Peyer's patch (tissue), 4 donors: ENCODE measurements at regions not wholly inside any gene's neighbourhood (a gene's known extent, or its start where the extent isn't known, plus 50 kb on each side); places are given as distances from the start of the nearest gene placed in this dataset.
"Not testable (repeated sequence)": the region's sequence is repeated elsewhere in the genome, so short reads cannot be mapped to it uniquely, and the experiment has no call there.

Source experiments
- DNase-seq, 3 donors: peaks; one replicate each; pipeline ENCODE4 v3.0.0-alpha.2; 2017 to 2019
- H3K27ac ChIP-seq, 4 donors: fragments of 200-600 bp; sonication (generic); one replicate each; pipeline ENCODE4 v1.5.1; 2016 to 2019
- H3K27me3 ChIP-seq, 2 donors: fragments of 200-600 bp; sonication (generic); one replicate each; pipeline ENCODE4 v1.5.1; 2019
- H3K36me3 ChIP-seq, 3 donors: fragments of 200-600 bp; sonication (generic); one replicate each; pipeline ENCODE4 v1.5.1; 2016 to 2019
- H3K4me1 ChIP-seq, 4 donors: fragments of 200-600 bp; sonication (generic); one replicate each; pipeline ENCODE4 v1.5.1; 2016 to 2019
- H3K4me3 ChIP-seq, 4 donors: fragments of 200-600 bp; sonication (generic); 1 replicate in 3 of 4; 2 replicates in 1 of 4; pipeline ENCODE4 v1.5.1; 2016 to 2019; ENCODE audit warnings: mild to moderate bottlenecking in 1 of 4
- H3K9me3 ChIP-seq, 4 donors: fragments of 200-600 bp; sonication (generic); one replicate each; pipeline ENCODE4 v1.5.1; 2016 to 2019; ENCODE audit warnings: mild to moderate bottlenecking in 1 of 4

- H3K9me3 ChIP-seq, DNase-seq, H3K36me3 ChIP-seq, H3K27me3 ChIP-seq, H3K27ac ChIP-seq, H3K4me3 ChIP-seq, H3K4me1 ChIP-seq: not testable (repeated sequence)
These were observed 61.0 kb downstream of the SPDYE17 start for GRCh38 chr7:76971201-76971600.

GRCh38 chr7:76969892-76970291, 62.3 kb downstream of the SPDYE17 start:
- H3K36me3 ChIP-seq, DNase-seq, H3K9me3 ChIP-seq, H3K4me3 ChIP-seq, H3K27ac ChIP-seq, H3K27me3 ChIP-seq, H3K4me1 ChIP-seq: not testable (repeated sequence)

DNA sequence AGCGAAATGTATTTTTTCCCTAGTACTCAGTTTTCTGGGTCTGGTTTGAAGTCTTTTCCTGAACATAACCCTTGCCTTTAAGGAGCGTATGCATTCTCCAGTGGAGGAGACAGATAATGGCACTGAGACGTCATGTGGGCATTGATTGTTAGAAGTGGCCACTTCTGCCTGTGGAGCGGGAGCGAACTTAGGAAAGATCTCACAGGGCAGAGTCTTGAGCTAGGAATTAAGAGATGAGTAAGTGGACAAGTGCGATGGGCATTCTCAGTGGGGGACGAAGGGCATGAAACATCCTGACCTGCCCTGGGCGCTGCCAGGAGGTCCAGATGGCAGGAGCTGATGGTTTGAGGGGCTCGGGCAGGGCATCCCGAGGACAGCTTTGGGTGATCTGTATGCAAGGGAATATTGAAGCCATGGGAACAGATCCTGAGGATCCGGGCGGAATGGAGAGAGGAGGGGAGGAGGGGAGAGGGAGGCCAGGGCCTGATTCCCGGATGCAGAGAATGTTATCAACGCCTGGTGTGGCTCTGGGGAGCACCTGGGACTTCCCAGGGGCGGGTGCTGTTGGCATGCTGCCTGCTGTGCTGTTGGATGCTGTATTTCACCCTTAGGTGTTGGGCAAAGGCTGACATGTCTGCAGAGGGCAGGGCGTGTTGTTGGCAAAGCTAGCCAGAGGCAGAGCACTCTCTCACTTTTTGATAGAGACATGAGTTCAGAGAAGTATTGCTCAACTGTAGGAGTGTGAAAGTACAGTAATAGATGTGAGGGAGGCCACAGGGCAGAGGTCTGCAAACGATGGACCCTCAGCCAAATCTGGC, 66.2 kb downstream of the SPDYE17 start:
- not testable (repeated sequence) for H3K36me3 ChIP-seq, DNase-seq, H3K4me3 ChIP-seq, H3K27ac ChIP-seq, H3K4me1 ChIP-seq, H3K9me3 ChIP-seq, H3K27me3 ChIP-seq

DNA sequence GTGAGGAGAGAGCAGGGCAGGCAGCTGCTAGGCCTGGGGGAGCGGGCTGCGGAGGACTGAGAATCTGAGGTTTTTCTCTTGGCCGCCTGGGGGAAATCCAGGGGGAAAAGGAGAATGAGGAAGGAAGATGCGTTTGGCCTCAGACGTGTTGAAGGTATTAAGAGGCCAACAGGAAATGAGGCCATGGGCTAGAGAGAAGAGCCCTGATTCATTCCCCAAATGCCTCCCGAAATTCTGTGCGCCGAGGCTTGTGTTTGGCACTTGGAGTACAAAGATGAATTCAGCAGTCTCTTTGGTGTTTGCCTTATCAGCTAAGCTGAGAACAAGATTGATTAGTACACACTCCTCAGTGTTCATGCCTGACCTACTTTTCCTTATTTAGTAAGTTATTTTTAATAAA, 68.1 kb downstream of the SPDYE17 start:
- H3K27me3 ChIP-seq, H3K27ac ChIP-seq, H3K4me3 ChIP-seq, H3K4me1 ChIP-seq, H3K36me3 ChIP-seq, H3K9me3 ChIP-seq, DNase-seq: not testable (repeated sequence)

DNA sequence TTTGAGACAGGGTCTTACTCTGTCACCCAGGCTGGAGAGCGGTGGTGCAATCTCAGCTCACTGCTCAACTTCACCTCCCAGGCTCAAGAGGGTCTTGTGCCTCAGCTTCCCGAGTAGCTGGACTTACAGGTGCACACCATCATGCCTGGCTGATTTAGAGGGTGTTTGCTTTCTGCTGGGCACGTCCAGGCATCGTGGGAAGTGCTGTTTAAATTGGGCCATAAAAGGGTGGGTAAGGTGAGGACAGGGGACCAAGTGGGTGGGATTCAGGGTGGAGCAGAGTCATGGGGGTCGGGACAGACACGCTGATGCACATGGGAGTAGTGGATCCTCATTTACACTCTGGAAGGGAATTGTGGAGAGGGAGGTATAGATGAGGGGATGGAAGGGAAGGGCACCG, 69.1 kb downstream of the SPDYE17 start:
- DNase-seq, H3K27ac ChIP-seq: not testable (repeated sequence)

DNA sequence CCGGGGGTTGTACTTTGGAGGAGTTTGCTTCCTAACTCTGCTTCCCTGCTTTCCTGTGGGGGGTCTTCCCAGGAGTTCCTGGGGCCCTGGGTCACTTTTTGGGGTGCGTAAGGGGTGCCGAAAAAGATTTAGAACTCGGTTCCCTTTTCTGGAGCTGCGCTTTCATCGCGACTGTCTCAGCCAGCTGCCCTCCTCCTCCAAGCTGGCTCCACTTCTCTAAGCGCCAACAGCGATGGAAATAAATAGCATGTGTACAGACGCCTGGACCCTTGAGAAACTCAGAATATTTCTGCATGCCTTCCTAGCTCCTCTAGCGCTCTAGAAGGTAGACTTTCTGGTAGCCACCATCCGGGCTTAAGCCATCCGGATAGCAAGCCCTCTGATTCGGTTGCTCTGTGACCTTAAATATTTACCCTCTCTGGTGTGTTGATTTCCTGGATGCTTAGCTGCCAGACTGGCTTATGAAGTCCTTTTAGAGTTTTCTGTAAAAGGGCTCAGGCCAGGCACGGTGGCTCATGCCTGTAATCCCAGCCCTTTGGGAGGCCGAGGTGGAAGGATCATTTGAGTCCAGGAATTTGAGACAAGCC, 71.7 kb downstream of the SPDYE17 start:
- H3K4me1 ChIP-seq, H3K27me3 ChIP-seq, H3K27ac ChIP-seq, DNase-seq, H3K9me3 ChIP-seq, H3K36me3 ChIP-seq, H3K4me3 ChIP-seq: not testable (repeated sequence)

More for the DNA sequence above, 69.1 kb downstream of the SPDYE17 start:
- H3K36me3 ChIP-seq, H3K9me3 ChIP-seq, H3K4me1 ChIP-seq, H3K27me3 ChIP-seq, H3K4me3 ChIP-seq: not testable (repeated sequence)

DNA sequence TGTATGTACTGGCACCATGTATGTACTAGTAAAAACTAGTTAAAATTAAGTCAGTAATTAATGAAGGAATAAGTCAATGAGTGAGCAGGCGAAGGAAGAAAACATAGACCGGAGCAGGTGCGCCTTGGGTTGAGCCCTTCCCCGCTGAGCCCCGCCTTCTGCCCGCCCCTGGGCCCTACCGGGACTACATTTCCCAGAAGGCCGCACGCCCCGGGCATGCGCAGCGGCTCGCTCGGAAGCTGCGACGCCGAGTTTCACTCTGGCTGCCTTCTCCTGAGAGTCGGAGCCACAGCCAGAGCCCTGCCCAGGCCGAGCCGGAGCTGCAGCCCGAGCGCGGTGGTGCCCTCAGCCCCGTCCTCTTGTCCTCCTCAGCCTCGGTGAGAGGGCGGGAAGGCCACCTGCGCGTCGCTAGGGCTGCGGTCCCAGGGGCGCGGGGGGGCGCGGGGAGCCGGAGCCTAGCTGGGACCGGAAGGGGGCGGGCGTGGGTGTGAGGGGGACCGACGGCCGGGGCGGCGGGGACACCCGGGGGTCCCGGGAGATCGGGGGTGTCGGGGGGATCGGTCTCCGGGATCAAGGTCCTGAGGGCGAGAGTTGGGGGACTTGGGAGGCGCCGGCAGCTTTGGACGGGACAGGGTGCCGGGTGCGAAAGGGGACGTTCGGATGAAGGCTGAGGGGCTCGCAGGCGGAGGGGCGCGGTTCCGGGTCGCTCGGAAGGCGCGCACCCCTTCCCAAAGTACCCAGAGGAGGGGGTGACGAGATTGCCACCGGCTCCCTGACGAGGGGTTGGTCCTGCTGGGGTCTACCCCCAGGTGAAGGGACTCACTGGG, 72.4 kb downstream of the SPDYE17 start:
- H3K4me3 ChIP-seq, result peak overlapping the region in 1 of 4 donors; percentile 34
- DNase-seq, result not testable (repeated sequence)

DNA sequence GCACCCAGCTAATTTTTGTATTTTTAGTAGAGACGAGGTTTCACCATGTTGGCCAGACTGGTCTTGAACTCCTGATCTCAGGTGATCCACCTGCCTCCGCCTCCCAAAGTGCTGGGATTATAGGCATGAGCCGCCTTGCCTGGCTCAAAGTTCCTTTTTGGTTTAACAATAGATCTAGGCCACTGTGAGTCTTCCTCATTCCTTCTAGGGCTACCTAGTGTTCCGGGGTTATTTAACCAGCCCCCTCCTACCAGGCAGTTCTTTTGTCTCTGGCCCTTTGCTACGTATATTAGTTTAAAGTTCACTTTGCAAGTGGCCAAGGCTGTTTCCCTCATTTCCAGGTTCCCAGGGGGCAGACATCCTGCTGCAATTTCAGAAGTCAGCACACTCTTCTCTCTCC, 75.6 kb downstream of the SPDYE17 start:
- H3K4me3 ChIP-seq, H3K36me3 ChIP-seq, H3K4me1 ChIP-seq, H3K27me3 ChIP-seq, H3K9me3 ChIP-seq, H3K27ac ChIP-seq, DNase-seq: not testable (repeated sequence)

More for the DNA sequence above, 72.4 kb downstream of the SPDYE17 start:
- not testable (repeated sequence) for H3K27me3 ChIP-seq, H3K36me3 ChIP-seq, H3K4me1 ChIP-seq, H3K9me3 ChIP-seq
- H3K27ac ChIP-seq, result peak overlapping the region in 1 of 4 donors; percentile 62

DNA sequence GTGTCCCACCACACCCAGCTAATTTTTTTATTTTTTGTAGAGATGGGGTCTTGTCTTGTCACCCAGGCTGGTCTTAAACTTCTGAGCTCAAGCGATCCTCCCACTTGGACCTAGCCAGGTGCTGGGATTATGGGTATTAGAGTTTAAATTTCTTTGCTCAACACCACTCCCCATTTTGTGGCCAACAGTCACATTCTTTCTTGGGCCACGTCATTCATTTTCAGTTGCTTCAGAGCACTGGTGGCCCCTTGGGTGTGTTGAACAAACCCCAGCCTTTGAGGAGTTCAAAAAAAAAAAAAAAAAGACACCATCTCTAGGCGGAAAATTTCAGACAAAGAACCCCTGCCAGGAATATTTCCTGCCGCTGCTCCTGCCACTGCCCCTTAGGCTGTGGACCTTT, 77.0 kb downstream of the SPDYE17 start:
- H3K36me3 ChIP-seq, H3K4me1 ChIP-seq, DNase-seq, H3K9me3 ChIP-seq, H3K27ac ChIP-seq, H3K4me3 ChIP-seq, H3K27me3 ChIP-seq: not testable (repeated sequence)

DNA sequence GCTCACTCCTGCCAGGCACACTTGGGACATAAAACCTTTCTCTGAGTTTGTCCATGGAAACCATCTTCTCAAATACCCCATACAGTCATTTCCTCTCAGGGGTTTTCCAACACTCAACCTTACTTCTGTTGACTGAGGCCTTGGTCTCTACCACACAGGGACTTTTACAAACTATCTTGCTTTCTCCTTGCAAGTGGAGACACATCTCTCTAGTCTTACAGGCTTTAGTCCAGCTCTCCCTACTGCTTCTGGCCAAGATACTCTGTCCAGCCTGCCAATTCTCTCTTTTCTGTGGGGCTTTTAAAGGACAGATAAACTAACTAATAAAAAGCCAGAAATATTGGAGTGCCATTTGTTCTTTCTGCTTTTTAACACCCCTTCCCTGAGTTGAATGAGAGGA, 87.6 kb downstream of the SPDYE17 start:
- H3K4me1 ChIP-seq, H3K36me3 ChIP-seq, H3K27me3 ChIP-seq, H3K9me3 ChIP-seq, DNase-seq, H3K27ac ChIP-seq, H3K4me3 ChIP-seq: not testable (repeated sequence)

- H3K36me3 ChIP-seq, H3K27ac ChIP-seq, H3K4me3 ChIP-seq, DNase-seq, H3K4me1 ChIP-seq, H3K27me3 ChIP-seq, H3K9me3 ChIP-seq: not testable (repeated sequence)
These were observed 90.1 kb downstream of the SPDYE17 start for GRCh38 chr7:76941809-76942765.

DNA sequence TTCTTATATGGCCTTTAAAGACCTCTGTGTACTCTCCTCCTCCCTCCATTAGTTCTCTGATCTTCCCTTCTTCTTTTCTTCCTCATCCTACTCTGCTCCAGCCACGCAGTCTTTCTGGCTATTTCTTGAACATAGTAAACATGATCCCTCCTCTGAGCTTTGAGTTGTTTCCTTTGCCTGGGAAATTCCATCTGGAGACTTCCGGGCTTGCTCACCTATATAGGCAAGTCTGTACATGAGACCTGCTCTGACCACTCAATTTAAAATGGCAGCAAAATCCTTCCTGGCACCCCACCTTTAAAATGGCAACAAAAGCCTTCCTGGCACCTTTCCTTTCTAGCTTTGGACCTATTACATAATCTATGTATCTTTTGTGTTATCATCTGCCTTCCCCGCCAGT, 94.4 kb downstream of the SPDYE17 start:
- not testable (repeated sequence) for H3K4me1 ChIP-seq, H3K27me3 ChIP-seq, H3K36me3 ChIP-seq, H3K4me3 ChIP-seq, DNase-seq, H3K9me3 ChIP-seq, H3K27ac ChIP-seq

GRCh38 chr7:76937330-76937729, 94.8 kb downstream of the SPDYE17 start:
- not testable (repeated sequence) for H3K4me1 ChIP-seq, DNase-seq, H3K9me3 ChIP-seq, H3K4me3 ChIP-seq, H3K27me3 ChIP-seq, H3K36me3 ChIP-seq, H3K27ac ChIP-seq

- not testable (repeated sequence) for H3K27ac ChIP-seq, H3K9me3 ChIP-seq, H3K36me3 ChIP-seq, DNase-seq, H3K4me1 ChIP-seq, H3K4me3 ChIP-seq, H3K27me3 ChIP-seq
These were observed 95.8 kb downstream of the SPDYE17 start for GRCh38 chr7:76936346-76936745.
